Karpas-422 (cell line): ENCODE measurements at regions not wholly inside any gene's neighbourhood (a gene's known extent, or its start where the extent isn't known, plus 50 kb on each side); places are given as distances from the start of the nearest gene placed in this dataset.
"Not testable (repeated sequence)": the region's sequence is repeated elsewhere in the genome, so short reads cannot be mapped to it uniquely, and the experiment has no call there.

ENCODE experiments used
- DNase-seq: peaks from one replicate; pipeline ENCODE4 v3.0.0-alpha.2; 2015
- H2AFZ ChIP-seq: fragments of 200-600 bp; sonication (generic); 2 replicates; pipeline ENCODE4 v1.6.1; 2014; ENCODE audit warnings: antibody characterized with exemption, low read length, mixed read lengths
- H3K27ac ChIP-seq: fragments of 200-600 bp; sonication (generic); 2 replicates; pipeline ENCODE4 v1.5.1; 2014; ENCODE audit warnings: mild to moderate bottlenecking, low read length, moderate library complexity
- H3K27me3 ChIP-seq: fragments of 200-600 bp; sonication (generic); 2 replicates; pipeline ENCODE4 v1.6.1; 2014; ENCODE audit warnings: low read length, mixed read lengths
- H3K36me3 ChIP-seq: fragments of 200-600 bp; sonication (generic); 2 replicates; pipeline ENCODE4 v1.6.1; 2014; ENCODE audit warnings: low read length, mixed read lengths; ENCODE audit not compliant: insufficient read depth
- H3K4me1 ChIP-seq: fragments of 200-600 bp; sonication (generic); 2 replicates; pipeline ENCODE4 v1.6.1; 2014; ENCODE audit warnings: mild to moderate bottlenecking, low read length, mixed read lengths
- H3K4me2 ChIP-seq: fragments of 200-600 bp; sonication (generic); 2 replicates; pipeline ENCODE4 v1.6.1; 2014; ENCODE audit warnings: low read length, low read depth, mild to moderate bottlenecking; ENCODE audit not compliant: poor library complexity, severe bottlenecking
- H3K4me3 ChIP-seq: fragments of 200-600 bp; sonication (generic); 2 replicates; pipeline ENCODE4 v1.5.1; 2014; ENCODE audit warnings: mild to moderate bottlenecking, antibody characterized with exemption, low read length, mixed read lengths
- H3K79me2 ChIP-seq: fragments of 200-600 bp; sonication (generic); 2 replicates; pipeline ENCODE4 v1.6.1; 2014; ENCODE audit warnings: mild to moderate bottlenecking, low read length, mixed read lengths
- H3K9ac ChIP-seq: fragments of 200-600 bp; sonication (generic); 2 replicates; pipeline ENCODE4 v1.6.0; 2014; ENCODE audit warnings: low read length
- H3K9me2 ChIP-seq: fragments of 200-600 bp; sonication (generic), shearing (Covaris generic); replicated peaks from 2 replicates; pipeline ENCODE4 v1.6.0; 2014; ENCODE audit warnings: mild to moderate bottlenecking, low read length, moderate library complexity; ENCODE audit not compliant: insufficient read depth
- H3K9me3 ChIP-seq: fragments of 300-700, 200-600 bp; sonication (generic); 2 replicates; pipeline ENCODE4 v1.6.1; 2014; ENCODE audit warnings: low read length, mixed read lengths
- H4K20me1 ChIP-seq: fragments of 200-600 bp; sonication (generic); 2 replicates; pipeline ENCODE4 v1.6.1; 2014; ENCODE audit warnings: mild to moderate bottlenecking, antibody characterized with exemption, low read length, low read depth; ENCODE audit not compliant: insufficient read depth

GRCh38 chr6:55124241-55124640 lies 50.1 kb upstream of the HCRTR2 start:
- not testable (repeated sequence) for H3K27ac ChIP-seq, DNase-seq

More at GRCh38 chr6:55124241-55124640, 50.1 kb upstream of the HCRTR2 start:
- H3K27me3 ChIP-seq, H3K36me3 ChIP-seq, H3K9me3 ChIP-seq, H3K79me2 ChIP-seq, H3K4me2 ChIP-seq, H4K20me1 ChIP-seq, H3K9me2 ChIP-seq, H3K9ac ChIP-seq, H2AFZ ChIP-seq, H3K4me3 ChIP-seq, H3K4me1 ChIP-seq: not testable (repeated sequence)
